22Rv1 (cell line): ENCODE measurements at regions not wholly inside any gene's neighbourhood (a gene's known extent, or its start where the extent isn't known, plus 50 kb on each side); places are given as distances from the start of the nearest gene placed in this dataset.

Source experiments
- ZFX ChIP-seq: fragments of 450-650 bp; IDR thresholded peaks from 2 replicates; pipeline ENCODE4 v1.6.1; 2017; ENCODE audit warnings: antibody characterized with exemption, borderline replicate concordance
- TF ChIP-seq, protein P1 (sequence below): fragments of 450-650 bp; IDR thresholded peaks from 2 replicates; pipeline ENCODE4 v1.5.1; 2017; ENCODE audit warnings: mild to moderate bottlenecking

DNA sequence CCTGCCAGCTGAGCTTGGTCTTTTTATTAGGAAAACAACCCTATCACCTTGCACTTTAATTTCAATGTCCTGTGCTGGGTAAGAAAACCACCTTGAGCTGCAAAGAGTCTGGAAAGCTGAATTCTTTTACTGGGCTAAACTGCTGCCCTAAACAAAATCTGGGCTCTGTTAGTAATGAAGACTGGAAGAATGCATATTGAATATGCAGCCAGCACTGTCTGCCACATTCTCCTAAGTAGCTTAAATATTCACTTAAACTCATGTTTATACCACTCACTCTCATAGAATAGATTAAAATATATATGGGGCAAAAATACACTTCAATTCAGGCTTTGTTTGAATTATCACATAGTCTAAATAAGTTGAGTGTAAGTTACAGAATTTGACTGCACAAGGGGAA, 158.0 kb downstream of the TGFB2 start:
- TF ChIP-seq, protein P1, sequence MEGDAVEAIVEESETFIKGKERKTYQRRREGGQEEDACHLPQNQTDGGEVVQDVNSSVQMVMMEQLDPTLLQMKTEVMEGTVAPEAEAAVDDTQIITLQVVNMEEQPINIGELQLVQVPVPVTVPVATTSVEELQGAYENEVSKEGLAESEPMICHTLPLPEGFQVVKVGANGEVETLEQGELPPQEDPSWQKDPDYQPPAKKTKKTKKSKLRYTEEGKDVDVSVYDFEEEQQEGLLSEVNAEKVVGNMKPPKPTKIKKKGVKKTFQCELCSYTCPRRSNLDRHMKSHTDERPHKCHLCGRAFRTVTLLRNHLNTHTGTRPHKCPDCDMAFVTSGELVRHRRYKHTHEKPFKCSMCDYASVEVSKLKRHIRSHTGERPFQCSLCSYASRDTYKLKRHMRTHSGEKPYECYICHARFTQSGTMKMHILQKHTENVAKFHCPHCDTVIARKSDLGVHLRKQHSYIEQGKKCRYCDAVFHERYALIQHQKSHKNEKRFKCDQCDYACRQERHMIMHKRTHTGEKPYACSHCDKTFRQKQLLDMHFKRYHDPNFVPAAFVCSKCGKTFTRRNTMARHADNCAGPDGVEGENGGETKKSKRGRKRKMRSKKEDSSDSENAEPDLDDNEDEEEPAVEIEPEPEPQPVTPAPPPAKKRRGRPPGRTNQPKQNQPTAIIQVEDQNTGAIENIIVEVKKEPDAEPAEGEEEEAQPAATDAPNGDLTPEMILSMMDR: no peak
- TF ChIP-seq ZFX: no peak
